Muscle of back (tissue), 3 donors: ENCODE measurements at regions not wholly inside any gene's neighbourhood (a gene's known extent, or its start where the extent isn't known, plus 50 kb on each side); places are given as distances from the start of the nearest gene placed in this dataset.

Source experiments
- DNase-seq, 3 donors: peaks; one replicate each; pipeline versions ENCODE4 v3.0.0 to v3.0.0-alpha.2; 2013

DNA sequence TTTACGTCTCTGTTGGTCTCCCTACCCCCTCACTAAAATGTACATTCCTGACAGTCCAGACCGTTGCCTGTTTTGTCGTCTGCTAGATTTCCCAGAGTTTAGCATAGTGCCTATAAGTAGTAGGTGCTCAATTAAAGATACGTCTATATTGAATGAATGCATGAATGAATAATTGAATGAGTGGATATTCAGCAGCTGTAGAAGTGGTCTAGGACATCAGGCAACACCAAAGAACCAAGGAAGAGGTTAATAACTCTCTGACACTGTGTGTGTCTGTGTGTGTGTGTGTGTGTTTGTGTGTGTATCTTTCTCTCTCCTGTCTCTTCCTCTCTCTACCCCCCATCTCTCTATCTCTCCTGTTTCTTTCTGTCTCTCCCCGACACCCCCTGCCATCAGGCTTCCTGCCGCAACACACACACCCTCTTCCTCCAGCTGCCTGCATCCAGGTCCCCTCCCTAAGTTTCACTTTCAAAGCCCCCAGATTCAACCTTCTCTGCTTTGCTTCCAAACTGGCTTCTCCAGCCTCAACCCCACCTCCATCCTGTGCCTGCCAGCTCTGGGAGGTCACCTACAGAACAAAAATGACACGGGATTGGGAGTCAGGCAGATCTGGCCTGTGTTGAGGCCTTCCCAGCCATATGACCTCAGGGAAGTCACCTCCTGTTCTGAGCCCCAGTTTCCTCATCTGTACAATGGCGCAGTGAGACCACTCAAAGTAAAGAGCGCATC, 119.9 kb upstream of the NCOR2 start:
- no peak for DNase-seq

DNA sequence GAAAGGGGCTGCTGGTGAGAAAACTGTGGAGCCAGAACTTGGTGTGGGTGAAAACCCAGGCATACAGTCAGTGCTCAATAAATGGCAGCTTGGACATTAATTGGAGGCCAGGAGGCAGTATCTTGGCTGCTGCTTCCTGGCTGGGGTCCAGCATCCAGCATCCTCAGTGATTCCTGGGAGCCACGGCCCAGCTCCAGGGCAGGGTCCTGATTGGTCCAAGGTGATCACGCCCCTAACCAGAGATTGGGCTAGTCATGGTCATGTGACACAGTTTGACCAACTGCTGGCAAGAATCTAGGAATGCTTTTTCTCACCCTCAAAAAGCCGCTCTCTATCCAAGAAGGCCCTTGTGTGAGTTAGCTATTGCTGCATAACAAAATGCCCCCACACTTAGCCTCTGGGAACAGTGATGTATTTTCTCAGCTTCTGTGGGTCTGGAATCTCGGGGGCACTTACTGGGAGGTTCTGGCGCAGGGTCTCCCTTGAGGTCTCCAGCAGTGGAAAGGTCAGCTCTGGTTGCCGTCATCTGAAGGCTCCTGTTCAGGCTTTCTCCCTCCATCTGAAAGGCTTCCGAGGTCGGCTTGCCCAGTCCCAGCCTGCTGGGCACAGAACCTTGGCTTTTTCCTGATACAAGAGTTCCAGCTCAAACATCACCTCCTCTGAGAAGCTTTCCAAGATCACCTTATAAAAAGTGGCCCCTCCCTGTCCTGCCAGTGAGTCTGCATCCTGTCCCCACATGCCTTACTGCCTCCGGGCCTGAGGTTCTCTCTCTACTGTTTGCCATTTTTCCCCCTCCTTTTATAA, 119.2 kb upstream of the NCOR2 start:
- DNase-seq = no peak

DNA sequence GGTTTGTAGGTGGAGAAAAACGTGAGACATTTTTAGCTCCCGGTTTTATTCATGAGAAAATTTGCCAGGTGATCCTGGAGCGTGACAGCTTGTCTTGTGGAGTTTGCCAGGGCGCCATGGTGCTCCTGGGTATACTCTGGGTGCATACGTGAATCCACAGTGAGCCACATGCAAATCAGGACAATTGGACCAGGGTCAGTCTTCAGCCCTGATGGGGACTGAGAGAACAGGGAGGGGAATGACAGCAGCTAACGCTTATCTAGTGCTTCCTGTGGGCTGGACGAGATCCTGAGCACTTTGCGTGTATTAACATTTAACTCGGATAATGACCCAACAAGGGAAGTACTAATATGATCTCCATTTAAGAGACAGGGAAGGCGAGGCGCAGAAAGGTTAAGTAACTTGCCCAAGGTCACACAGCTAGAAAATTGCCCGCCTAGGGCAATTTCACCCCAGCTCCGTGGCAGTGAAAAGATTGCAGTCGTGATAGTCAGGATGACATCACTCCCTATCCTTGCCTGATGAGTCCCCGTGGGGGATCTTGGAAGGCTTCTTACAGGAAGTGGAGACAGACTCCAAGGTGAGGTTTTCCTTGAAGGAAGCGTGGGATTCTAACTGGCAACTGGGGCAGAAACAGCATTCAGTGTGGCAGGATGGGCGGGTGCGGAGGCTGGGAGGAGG, 118.4 kb upstream of the NCOR2 start:
- DNase-seq = peak in 1 of 3 donors; percentile 69

DNA sequence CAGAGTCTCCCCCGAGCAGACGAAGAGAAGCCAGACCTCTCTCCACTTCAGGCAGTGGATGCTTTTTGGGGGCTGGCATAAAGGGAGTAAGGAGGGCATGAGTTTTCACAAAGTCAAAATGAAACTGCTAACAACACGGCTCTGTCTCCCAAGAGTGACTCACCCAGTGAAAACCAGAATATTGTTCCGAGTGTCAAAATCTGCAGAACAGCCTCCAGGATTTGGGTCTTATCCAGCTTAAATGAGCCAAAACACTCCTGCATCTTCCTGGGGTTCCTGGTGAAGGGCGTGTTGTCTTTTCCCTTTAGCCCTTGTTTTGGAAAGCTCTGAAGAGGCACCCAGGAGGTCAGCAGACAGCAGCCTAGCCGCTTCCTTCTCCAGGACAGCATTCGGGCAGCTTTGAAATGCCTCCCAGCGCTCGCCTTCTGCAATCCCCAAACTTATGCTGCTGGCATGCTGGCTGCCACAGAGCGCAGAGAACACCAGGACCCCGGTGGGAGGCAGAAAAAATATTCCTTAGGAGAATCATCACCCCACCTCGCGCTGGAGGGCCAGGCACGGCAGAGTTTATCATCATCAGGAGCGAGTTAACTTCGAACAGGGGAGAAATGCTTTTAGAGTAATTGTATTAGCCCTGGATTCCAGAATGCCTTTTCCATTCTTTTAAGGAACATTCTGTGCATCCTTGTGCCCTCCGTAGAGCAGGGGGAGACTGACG, 117.7 kb upstream of the NCOR2 start:
- DNase-seq = peak in 1 of 3 donors; percentile 74

DNA sequence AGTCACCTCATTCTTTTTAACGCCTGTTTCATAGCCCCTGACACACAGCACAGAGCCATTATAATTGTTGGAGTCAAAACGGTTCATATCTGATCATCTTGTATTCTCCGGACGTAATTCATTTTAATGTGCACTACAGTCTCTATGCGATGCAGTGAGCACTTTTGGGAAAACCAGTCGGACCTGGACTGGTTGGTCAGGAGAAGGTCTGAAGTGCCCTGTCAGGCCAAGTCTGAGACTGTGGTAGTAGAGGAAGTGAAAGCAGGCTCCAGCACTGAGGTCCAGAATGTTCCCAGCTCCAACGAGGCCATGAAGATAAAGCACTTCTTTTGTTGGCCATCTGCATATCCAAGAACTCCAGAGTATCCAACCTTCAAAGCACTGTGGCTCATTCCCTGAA, 117.1 kb upstream of the NCOR2 start:
- no peak for DNase-seq

DNA sequence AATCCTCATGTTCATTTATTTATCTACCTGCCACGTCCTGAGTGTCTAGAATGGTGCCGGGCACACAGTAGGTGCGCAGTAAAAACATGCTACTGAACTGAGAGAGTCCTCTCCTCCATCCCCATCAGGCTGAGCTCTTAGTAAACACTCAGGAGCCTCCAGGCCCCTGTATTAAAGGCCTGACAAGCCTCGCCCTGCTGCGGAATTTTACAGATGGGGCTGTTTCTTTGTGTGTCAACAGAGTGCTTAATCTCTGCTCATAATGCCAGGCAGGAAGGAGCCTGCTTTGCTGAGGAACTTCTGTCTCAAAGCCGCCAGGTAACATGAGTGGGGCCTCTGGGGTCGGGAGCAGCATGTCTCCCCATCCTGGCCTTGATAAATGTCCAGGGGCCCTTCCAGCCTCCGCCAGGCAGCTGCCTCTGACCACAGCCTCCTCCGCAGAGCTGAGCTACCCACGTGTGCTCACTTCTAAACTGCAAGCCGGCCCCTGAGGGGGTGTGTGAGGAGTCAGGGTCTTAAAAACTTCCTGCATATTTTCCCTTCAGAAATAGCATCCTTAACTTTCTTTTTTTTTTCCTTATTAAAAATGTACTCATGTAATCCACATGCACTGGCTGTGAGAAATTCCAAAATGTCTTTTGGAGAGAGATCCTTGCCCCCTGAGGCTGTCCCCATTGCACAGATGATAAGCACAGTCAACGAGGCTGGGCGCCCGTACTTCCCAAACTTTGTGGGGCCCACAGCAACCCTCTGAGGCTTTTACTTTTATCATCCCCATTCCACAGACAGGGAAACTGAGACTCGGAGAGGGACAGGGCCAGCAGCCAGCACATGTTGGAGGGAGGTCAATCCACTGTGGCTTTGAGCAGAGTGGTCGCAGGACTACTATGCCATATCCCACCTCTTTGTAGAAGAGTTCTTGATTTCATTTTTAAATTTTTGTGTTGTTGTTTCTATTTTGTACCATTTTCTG, 116.0 kb upstream of the NCOR2 start:
- DNase-seq = no peak

DNA sequence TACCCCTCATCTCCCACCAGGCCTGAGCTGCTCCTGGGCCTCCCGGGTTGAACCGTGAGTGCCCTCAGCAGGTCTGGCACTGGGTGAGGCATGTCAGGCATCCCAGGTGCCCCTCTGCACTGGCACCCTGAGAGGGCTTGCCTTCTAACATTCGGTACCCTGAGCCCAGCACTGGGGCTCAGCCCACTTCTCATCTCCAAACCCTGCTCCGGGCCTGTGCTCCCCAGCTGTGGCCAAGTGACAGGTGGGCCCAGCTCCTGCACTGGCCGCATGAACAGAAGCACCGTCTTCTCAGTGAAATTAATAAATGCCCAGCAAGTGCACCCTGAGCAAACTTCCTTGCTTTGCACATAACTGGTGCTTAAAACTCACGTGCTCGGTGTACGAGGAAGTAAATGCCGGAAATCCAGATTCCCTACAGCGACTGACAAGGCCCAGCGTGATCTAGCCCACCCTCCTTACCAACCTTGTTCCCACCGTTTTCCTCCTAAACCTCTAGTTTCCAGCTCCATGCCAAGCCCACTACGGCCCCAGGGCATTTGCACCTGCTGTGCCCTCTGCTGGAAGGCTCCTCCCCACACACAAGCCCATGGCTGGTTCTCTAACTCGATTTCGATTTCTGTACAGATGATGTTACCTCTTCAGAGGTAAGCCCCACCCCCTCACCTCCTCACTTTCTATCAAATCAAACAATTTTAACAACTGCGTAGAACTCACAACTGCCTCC, 115.2 kb upstream of the NCOR2 start:
- DNase-seq = no peak

DNA sequence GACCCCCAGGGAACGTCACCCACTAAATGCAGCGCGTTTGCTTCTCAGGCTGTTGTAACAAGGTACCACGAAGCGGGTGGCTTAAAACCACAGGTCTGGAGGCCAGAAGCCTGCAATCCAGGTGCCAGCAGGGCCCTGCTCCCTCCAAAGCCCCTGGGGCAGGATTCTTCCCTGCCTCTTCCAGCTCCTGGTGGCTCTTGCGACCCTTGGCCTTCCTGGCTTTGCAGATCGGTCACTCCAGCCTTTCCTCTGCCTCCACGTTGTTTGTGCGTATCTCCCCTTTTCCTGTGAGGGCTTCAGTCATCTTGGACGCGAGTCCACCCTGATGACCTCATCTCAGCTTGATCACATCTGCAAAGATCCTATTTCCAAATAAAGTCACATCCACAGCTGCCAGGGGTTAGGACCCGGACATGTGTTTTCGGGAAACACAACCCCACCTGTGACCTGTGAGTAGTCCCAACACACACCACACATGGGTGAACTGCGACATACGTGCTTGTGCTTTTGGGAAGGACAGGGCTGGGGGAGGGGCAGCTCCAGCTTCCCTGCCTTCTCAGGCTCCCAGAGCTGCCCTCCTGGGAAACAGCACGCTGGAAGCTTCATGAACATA, 114.5 kb upstream of the NCOR2 start:
- DNase-seq = peak in 2 of 3 donors; percentile 78 to 88

DNA sequence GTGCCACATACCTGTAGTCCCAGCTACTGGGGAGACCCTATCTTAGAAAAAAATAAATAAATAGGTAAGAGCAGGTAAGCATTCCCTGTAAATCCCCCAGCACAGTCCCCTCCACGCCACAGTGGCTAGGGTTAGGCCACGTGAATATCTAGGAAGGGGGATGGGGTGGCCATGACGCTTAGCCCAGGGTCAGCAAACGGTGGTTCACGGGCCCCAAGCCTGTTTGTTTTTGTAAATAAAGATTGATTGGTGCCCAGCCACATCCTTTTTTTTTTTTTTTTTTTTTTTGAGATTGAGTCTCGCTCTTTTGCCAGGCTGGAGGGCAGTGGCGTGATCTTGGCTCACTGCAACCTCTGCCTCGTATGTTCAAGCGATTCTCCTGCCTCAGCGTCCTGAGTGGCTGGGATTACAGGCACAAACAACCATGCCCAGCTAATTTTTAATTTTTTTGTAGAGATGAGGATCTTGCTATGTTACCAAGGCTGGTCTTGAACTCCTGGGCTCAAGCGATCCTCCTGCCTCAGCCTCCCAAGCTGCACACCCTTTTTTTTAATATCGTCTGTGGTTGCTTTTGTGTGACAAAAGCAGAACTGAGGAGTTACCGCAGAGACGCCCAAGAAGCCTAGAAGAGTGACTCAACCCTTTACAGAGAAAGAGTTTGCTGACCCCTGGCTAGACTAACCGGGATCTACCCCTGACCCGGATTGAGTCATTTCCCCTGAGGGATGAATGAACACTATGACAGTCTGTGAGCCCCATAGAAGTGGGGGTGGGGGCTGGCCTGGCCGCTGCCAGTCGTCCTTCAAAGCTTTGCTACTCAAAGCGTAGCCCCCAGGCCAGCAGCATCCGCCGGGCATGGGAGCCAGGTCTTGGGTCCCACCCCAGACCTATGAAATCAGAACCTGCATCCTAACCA, 113.7 kb upstream of the NCOR2 start:
- peak; percentile 72 to 89 (median 82) for DNase-seq

DNA sequence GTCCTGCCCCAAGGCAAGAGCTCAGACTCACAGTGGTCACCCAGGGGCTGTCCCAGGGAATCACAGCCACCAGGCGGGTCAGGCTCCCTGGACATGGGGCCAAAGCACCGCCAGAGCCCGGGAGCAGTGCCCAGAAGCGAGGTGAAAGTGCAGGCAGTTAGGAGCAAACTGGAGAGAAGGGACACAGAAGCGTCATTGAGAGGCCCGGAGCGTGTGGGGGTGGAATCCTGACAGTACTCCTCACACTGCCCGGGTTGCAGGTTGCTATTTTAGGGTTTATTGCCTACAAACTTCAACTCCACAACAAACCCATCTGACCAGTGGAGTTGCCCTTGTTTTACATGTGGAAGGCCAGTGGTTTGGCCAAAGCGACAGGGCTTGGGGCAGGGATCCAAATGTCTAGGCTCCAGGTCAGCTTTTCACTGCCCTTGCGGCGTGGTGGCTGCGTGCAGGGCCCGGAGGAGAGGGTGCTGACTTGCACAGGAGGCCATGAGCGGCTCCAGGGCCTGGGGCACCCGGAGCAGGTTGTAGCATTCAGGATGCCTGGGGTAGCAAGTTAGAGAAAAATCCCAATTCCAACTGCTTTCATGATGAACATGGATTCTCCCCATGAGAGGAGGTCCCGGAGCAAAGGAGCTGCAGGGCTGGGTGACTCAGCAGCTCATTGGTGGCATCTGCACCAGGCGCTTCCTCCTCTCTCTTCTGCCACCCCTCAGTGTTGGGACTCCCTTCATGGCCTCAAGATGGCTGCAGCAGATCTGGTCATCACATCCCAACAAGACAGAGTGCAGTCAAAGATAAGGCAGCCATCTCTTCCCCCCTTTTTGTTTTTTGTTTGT, 112.3 kb upstream of the NCOR2 start:
- DNase-seq = no peak

DNA sequence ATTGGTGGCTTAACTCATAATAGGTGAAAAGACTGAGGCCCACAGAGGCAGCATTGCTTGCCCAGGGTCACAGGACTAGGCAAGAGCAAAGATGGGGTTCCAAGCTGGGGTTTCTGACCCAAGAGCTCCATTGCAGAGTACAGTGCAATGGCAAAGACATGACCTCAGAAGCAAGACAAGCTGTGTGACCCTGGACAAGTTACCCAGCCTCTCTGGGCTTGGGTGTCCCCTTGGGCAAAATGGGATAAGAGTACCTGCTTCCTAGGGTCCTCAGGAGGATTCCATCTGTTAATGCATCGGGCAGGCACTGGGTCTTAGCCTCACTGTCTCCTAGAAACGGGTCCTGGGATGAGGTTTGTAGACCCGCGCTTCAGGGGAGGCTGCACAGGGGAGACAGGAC, 111.6 kb upstream of the NCOR2 start:
- DNase-seq = no peak

DNA sequence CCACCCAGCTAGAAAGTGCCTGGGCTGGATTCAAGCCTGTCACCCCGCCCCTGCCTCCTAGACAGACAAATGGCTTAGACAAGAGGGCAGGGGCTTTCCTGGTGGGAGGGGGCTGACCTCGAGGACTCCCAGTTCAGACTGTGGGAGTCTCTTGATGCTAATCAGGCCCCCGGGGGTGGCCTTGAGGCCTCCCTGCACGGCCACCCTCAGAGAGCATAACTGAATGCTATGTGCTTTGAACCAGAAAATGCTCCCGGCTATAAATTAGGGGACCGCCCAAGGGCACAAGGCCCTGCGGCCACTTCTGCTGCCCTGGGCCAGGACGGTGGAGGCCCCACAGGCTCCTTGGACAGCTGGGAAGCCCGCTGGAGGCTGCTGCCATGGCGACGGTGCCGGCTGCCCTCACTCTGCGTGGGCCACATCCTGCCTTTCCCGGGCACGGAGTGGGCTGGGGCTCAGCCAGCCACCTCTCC, 111.0 kb upstream of the NCOR2 start:
- no peak for DNase-seq

DNA sequence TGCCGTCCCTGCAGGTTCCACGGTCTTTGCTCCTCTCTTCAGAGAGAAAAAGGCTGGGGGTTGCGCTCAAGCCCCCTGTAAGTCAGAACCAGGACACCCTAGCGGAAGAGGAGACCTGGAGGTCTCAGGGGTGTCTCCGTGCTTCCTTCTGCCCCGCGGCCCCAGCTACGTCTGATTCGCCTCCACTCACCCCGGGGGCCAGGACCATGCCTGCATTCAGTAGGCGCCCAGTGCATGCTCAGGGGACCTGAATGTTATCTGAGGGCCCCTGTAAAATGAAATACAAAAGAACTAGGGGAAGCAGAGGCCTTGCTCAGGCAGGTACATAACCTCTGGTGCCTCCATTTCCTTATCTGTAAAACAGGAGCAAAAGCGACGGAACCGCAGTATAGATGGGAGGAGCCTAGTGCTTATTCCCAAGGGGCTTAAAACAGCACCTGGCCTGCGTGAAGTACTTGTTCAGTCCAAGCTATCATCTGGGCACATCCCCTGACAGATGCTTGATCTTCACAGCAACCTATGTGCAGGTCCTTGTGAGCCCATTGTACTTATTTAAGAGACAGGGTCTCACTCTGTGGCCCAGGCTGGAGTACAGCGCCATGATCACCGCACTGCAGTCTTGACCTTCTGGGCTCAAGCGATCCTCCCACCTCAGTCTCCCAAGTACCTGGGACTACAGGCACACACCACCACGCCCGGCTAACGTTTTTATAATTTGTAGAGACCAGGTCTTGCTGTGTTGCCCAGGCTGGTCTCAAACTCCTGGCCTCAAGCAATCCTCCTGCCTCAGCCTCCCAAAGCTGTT, 110.3 kb upstream of the NCOR2 start:
- DNase-seq = no peak

DNA sequence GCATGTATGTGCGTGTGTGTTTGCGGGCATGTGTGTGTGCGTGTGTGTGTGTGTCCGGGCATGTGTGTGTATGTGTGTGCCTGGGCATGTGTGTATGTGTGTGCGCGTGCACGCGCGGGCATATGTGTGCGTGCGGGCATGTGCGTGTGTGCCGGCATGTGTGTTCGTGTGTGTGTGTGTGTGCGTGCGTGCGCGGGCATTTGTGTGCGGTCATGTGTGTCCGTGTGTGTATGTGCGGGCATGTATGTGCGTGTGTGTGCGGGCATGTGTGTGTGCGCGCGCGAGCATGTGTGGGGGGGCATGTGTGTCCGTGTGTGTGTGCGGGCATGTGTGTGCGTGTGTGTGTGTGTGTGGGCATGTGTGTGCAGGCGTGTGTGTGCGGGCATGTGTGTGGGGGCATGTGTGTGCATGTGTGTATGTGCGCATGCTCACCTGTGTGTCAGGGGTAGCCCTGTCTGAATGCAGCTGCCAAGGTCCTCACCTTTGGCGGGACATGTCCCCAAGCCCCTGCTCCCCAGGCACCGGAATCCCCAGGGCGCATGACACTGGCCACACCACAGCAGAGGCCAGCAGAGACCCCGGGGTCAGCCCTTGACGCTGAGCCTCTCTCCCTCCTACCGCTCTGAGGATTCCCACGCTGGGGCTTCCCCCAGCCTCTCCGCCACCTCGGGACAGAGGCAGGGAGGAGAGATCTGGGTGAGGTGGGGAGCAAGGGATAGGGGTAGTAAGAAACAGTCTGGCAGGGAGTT, 109.5 kb upstream of the NCOR2 start:
- DNase-seq = no peak

DNA sequence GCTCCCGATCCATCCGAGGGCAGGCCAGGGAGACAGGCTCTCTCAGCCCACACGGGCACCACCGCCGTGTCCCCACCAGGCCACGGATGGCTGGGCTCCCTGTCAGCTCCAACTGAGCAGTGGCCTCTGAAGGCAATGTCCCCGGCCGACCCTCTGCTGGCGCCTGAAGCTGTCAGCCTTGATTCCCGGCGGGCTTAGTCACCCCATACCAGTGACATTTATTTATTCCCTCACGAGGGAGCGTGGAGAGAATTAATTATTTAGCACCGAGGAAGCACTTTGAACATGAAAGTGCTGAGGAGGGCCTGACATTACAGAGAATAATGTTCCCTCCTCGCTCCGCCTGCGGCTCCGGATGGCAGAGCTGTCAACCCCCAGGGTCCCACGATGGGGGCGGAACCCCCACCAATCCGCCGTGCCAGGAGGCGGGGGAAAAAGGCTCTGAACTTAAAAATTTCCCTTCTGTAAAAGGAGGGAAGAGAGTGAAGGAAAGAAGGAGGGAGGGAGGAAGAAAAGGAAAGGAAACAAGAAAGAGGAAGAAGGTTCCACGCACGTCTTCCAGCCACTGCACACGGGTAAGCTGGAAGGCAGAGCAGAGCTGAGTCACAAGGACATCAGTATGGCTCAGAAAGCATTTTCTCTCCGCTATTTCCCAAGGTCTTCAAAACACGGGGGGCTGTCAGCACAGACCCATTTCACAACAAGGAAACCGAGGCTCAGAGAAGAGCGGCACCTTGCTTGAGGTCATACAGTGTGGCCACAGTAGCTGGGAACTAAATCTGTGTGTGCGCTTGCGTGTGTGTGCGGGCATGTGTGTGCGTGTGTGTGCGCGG, 108.7 kb upstream of the NCOR2 start:
- DNase-seq = no peak
